CD4-positive, alpha-beta T cell treated with Interleukin-4 for 1 hour (primary cell): ENCODE measurements at regions not wholly inside any gene's neighbourhood (a gene's known extent, or its start where the extent isn't known, plus 50 kb on each side); places are given as distances from the start of the nearest gene placed in this dataset.
"Not testable (repeated sequence)": the region's sequence is repeated elsewhere in the genome, so short reads cannot be mapped to it uniquely, and the experiment has no call there.

Source experiments
- DNase-seq, 2 donors: peaks; one replicate each; pipeline ENCODE4 v3.0.0-alpha.2; 2020 to 2022

DNA sequence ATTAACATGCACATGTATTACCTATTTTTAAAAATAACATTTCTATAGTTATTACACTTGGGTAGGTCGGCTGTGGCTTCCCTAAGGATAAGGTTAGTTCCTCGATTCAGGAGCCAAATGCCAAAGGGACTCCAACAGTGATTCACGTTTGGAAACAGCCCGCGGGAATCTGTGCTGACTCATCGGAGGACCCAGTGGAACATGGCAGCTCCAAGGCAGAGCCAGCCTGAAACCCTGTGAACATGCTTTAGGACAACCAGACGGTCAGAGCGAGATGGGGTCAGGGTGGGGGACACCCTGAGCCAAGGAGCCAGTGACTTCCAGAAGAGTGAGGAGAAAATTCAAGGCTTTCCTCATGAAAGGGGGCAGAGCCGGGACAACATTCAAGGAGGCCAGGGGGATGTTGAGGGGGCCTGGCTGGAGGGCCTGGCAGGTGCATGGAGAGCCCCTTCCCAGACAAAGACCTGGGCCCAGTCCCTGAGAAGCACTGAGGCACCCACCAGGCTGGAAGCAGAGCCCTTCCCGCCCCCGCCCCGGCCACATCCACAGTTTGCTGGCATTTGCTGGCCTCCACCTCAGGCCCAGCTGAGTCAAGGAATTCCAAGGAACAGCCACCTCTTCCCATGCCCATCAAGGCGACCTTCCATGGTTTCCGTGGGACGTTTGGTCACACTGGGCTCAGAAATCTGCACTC is 133.2 kb downstream of the SNX5 start:
- DNase-seq = no peak

- DNase-seq = no peak
Observed at GRCh38 chr20:17834804-17835203, 133.8 kb downstream of the SNX5 start.

DNA sequence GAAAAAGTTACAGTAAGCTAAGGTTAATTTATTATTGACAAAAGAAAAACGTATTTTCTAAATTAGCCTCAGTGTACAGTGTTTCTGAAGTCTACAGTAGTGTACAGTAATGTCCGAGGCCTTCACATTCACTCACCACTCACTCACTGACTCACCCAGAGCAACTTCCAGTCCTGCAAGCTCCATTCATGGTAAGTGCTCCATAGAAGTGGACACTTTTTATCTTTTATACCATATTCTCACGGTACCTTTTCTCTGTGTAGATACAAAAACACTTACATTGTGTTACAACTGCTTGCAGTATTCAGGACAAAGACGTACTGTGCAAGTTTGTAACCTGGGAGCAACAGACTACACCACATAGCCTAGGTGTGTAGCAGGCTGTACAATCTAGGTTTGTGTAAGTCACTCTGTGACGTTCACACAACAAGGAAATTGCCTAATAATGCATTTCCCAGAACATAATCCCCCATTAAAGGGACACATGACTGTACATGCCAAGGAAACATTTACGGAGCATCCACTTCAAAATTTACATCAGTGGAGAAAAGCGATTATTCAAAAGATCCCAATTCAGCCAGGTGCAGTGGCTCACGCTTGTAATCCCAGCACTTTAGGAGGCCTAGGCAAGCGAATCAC is 133.4 kb downstream of the BANF2 start:
- DNase-seq = no peak

DNA sequence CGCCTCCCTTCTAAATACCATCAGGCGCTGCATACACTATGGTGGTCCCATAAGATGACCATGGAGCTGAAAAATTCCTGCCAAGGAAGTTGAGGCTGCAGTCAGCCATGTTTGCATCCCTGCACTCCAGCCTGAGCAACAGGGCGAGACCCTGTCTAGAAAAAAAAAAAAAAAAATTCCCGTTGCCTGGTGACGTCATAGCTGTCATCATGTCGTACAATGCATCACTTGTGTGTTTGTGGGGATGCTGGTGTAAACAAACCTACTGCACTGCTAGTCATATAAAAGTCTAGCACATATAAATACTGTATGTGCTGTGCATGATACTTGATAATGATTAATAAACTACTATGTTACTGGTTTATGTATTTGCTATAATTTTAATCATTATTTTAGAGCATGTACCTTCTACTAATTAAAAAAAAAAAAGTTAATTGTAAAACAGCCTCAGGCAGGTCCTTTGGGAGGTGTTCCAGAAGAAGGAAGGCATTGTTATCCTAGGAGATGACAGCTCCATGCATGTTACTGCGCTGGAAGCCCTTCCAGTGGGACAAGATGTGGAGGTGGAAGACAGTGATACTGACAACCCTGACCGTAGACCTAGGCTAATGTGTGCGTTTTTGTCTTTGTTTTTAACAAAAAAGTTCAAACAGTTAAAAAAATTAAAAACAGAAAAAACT is 132.6 kb downstream of the BANF2 start:
- DNase-seq = no peak

DNA sequence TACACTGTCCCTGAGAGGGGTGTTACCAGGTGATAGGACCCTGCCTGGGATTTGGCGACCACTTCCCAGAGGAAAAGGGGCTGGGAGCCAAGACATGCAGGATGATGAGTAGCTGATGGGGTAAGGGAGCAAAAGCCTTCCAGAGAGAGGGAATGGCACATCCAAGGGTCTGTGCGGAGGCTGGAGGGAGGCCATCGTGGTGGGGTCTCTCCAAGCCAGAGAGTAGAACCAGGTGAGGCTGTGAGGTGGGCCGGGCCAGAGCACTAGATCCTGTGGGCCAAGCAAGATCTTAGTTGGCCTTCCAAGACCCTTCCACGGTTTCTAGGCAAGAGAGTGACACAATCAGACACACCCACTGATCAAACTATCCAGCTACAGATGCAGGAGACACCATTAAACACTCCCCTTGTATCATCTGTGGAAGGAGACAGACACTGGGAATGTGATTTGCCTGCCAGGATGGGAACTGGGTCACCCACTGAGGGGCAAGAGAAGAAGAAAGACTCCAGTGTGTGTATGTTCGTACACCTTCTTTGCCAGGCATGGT is 128.9 kb downstream of the BANF2 start:
- DNase-seq = no peak

- no peak for DNase-seq
Observed at GRCh38 chr20:17827759-17828559, 128.2 kb downstream of the BANF2 start.

DNA sequence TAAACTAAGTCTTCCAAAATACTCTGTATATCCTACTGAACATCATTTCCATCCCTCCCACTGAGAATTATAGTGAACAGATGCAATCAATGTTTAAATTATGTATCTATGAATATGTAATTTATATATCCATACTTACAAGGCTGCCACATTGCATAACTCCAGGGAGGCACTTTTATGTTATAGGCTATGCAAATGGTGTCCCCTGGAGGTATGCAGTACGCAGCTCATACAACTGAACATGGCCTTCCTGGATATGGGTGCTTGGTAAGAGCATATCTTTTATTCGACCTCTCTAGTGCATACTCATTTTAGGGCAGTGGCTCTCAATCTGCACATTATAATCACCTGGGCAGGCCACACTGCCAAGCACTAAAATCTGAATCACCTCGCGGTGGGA is 127.3 kb downstream of the BANF2 start:
- DNase-seq = no peak

DNA sequence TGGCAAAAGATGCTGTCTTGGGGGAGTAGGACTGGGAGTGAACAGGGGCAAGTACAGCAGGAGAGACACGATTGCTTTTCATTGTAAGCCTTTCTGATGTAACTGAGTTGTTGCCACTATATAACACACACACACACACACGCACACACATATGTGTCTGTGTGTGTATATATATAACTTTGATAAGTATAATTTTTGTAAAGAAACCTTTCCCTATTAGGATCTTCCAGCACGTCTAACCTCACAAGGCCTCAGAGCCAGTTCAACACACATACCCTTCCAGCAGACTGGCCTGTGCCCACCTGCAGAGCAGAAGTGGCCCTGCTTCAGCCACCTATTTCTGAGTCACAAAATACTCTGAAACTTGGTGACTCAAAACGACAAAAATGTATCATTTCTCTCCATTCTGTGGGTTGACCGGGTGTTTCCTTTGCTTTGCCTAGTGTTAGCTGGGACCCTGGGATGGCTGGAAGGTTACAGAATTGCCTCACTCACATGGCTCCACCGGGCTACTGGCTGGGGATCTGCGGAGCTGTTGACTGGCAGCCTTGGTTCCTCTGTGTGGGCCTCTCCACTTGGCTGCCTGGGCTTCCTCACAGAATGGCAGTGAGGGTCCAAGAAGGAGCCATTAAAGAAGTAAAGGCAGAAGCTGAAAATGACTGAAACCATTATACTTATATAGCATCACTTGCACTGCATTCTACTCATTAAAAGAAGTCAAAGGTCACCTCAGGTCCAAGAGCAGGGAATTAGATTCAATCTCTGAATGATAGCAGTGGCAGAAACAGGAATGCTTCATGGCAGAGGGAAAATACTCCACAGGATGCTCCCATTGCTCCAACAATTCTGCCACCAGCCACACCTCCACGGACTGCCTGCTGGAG is 126.4 kb downstream of the BANF2 start:
- DNase-seq = no peak

DNA sequence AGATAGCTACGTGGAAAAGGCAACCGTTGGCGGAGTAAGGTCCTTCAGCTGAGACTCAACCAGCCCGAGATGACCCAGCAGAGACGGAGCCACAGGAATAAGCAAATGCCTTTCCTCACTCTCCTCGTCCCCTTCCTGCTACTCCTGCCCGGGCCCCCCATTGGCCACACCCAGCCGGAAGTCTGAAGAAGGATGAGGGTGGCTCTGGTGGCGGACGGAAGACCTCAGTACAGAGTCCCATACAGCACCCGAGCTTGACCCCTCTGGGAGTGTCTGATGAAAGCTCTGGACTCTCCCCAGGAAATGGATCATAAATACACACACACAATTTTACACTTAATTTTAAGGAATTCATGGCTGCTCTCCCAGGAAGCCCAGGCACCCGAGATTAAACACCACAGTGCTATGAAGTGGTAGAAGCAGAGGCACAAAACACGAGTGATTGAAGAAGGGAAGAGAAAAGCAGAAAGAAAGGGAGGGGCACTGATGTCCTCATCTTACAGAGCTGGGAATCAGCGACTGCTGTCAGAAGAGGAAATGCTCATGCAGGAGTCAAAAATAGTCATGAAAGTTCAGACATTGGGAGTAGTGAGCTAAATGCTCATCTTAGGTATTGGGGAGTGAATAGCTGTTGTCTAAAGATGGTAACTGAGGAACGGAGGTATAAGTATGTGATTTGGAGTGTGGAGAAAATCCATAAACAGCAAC is 125.6 kb downstream of the BANF2 start:
- DNase-seq = no peak

DNA sequence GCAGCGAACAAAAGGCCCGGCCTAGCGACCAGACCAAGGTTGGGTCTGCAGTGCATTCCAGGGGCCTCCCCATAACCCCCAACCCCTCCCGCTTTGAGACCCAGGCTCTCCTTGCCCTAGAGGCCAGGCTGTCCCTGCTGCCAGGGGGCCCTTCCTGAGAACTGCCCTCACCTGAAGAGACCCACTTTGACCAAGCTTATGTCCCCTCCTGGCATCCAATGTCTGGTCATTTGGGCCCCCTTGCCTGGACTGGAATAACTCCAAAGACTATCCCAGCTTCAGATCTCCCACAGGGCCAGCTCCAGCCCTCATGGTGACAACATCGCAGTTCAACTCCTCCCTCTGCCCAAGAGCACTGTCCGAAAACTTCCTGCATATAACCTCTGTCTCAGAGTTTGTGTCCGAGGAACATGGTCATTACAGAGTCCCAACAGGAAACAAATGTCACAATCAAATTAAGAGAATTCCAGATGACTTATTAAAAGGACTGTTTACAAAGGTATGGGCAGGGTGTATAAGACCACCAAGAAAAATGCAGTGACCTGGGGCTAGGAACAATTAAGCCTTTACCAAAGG is 125.0 kb downstream of the BANF2 start:
- no peak for DNase-seq

- DNase-seq = no peak
Observed at GRCh38 chr20:17823409-17824144, 123.8 kb downstream of the BANF2 start.

DNA sequence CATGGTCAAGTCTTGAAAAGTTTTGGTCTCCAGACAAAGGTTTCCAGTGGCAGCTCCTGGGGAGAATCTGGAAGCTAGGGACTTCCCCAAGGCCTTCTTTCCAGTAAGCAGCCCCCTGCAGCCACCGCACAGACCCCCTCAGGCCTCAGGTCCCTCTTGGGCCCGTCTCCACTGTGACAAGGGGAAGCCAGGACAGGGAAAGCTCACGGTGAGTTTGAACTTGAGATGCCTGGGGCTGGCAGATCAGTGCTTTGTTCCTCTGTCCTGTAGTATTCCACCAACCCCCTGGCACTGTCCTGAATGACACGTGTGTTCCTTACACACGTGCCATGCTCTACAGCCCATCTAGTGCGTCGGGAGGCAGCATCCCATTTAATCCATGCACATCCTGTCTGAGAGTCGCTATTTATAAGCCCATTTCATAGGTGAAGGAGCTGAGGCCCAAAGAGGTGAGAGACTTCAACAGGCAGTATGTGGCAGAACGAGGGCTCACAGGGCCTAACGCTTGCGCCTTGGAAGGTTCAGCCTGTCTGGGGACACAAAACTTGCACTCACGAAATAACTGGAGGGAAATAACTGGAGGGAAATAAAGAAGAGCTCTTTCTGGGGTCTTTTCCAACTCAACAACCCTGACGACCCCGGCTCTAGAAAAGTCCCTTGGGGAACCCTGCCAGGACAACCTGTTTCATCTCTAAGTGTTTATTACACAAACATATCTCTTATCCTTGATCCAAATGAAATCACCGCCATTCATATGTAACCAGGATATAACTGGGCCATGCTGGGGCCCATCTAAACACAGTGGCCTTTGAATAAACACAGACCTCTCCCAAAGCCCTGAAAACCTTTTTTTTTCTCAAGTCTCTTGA is 123.0 kb downstream of the BANF2 start:
- DNase-seq = no peak

DNA sequence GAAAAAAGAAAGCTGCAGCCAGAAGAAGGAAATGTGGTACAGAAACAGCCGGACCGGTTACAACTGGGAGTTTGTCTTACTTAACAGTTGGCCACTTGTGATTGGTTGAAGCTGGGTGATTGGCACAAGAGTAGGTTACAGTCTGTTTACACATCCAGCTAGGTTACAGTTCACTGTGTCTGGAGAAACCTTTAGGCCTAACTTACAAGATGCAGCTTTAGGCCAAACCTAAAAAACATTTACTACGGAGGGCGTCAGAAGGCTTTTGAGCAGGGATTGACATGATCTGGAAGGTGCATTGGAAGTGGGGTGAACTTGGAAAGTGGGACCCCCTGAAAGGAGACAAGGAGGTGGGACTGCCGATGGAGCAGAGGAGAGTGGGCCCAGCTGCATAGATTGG is 122.3 kb downstream of the BANF2 start:
- no peak for DNase-seq

GRCh38 chr20:17821606-17822005 is 121.8 kb downstream of the BANF2 start:
- DNase-seq = not testable (repeated sequence)

- DNase-seq = no peak
Observed at GRCh38 chr20:17819395-17820093, 119.8 kb downstream of the BANF2 start.

DNA sequence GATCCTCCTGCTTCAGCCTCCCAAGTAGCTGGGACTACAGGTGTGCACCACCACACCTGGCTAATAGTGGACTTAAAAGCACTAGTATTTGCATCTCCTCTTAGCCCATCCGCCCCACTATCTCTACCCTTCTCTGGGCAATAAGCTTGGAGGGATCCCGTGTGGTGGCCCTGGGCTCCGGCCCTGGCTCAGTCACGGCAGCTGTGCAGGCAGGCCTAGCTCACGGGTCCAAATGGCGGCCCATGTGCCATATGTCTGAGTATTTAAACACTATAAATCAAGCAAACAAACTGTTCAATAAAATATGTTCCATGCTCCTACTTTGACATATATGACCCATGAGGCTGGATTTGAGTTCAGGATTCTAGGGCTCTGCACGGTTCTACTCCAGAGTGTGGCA is 118.4 kb downstream of the BANF2 start:
- DNase-seq = no peak

- DNase-seq = no peak
Observed at GRCh38 chr20:17816804-17817587, 117.2 kb downstream of the BANF2 start.

DNA sequence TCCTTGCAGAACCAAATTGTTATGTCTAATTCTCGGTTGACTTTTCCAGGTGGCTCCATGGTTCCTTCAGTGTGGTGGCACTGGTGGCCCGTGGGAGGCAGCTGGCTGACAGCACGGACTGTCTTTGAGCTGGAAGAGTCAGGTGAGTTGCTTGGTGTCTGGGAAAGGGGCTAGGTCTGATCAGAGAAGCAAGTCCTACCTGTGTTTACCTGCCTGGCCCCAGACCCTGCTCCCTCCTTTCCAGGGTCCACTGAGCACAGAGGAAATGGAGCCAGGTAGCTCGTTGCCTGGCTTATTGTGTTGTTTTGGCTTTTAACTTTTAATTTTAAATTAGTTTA is 111.8 kb downstream of the BANF2 start:
- DNase-seq = no peak
